ENCODE measurements at regions not wholly inside any gene's neighbourhood (a gene's known extent, or its start where the extent isn't known, plus 50 kb on each side); places are given as distances from the start of the nearest gene placed in this dataset.

GRCh38 chr14:81716953-81717352 is 183.3 kb upstream of the SEL1L start:
- Mint-ChIP-seq H3K27ac (no peak overlapping the region), H3K4me3 (no peak overlapping the region), H3K27me3 (no peaks in the 10 kb centered on the region), H3K36me3 (ENCODE audit: low read depth) (no peaks in the 10 kb centered on the region), H3K4me1 (no peaks in the 10 kb centered on the region), H3K9me3 (ENCODE audit: low read depth) (peaks cover 2% of the 10 kb centered on the region)
- DNase-seq: no peak
- CTCF ChIA-PET: no interaction called here
- POLR2A ChIA-PET: no interaction called here
- no peak for ATAC-seq
- intact Hi-C loops (cut with DNase I, micrococcal nuclease): no loop called here

DNA sequence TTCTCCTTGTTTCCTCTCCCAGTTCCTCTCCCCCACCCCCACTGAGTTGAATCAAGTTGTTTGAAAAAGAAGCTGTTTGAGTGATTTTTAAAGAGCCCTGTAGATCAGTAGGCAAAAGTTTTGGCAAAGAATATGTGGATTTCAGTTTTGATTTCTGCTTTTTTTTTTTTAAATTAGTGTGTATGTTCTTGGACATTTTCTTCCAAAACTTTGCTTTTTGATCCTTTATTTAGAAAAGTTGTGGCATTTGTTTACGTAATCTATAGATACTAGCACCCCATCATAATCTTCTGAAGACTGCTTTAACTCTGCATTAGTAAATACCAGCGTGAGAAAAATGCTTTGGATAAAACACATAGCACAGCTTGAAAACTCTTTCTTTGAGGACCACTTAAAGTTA is 190.3 kb upstream of the SEL1L start:
- CTCF ChIA-PET: interaction anchor here (1.3 kb wide), 1 partner anchor 12 kb away, joined by 3 read pairs; no protein-coding TSS in a partner anchor
- H3K27ac Mint-ChIP-seq: no peak overlapping the region

GRCh38 chr14:81727218-81727617 is 193.6 kb upstream of the SEL1L start:
- Mint-ChIP-seq H3K4me3 (no peak overlapping the region), H3K27ac (no peak overlapping the region), H3K9me3 (ENCODE audit: low read depth) (no peaks in the 10 kb centered on the region), H3K36me3 (ENCODE audit: low read depth) (no peaks in the 10 kb centered on the region), H3K4me1 (no peaks in the 10 kb centered on the region), H3K27me3 (peaks cover 2% of the 10 kb centered on the region)
- ChIA-PET POLR2A (no interaction called here), CTCF (no interaction called here)
- ATAC-seq: no peak
- no peak for DNase-seq
- intact Hi-C loops (cut with DNase I, micrococcal nuclease): no loop called here

More for the DNA sequence above, 190.3 kb upstream of the SEL1L start:
- intact Hi-C loops (cut with DNase I, micrococcal nuclease): no loop called here
- H3K36me3 Mint-ChIP-seq (ENCODE audit: low read depth): no peaks in the 10 kb centered on the region
- H3K9me3 Mint-ChIP-seq (ENCODE audit: low read depth): no peaks in the 10 kb centered on the region
- POLR2A ChIA-PET: no interaction called here
- ATAC-seq: no peak
- no peak overlapping the region for H3K4me3 Mint-ChIP-seq
- H3K4me1 Mint-ChIP-seq: no peaks in the 10 kb centered on the region
- peaks cover 2% of the 10 kb centered on the region for H3K27me3 Mint-ChIP-seq
- DNase-seq: no peak

- no peaks in the 10 kb centered on the region for H3K4me1 Mint-ChIP-seq
- H3K27me3 Mint-ChIP-seq: peaks cover 2% of the 10 kb centered on the region
These were observed 194.8 kb upstream of the SEL1L start for GRCh38 chr14:81728447-81728846.

GRCh38 chr14:81729622-81730021 is 196.0 kb upstream of the SEL1L start:
- ChIA-PET POLR2A (no interaction called here), CTCF (no interaction called here)
- Mint-ChIP-seq H3K4me1 (no peaks in the 10 kb centered on the region), H3K9me3 (ENCODE audit: low read depth) (no peaks in the 10 kb centered on the region), H3K27me3 (peaks cover 2% of the 10 kb centered on the region), H3K36me3 (ENCODE audit: low read depth) (no peaks in the 10 kb centered on the region), H3K4me3 (no peak overlapping the region), H3K27ac (no peak overlapping the region)
- intact Hi-C loops (cut with DNase I, micrococcal nuclease): no loop called here
- no peak for DNase-seq
- ATAC-seq: no peak

More at GRCh38 chr14:81728447-81728846, 194.8 kb upstream of the SEL1L start:
- intact Hi-C loops (cut with DNase I, micrococcal nuclease): no loop called here
- Mint-ChIP-seq H3K36me3 (ENCODE audit: low read depth) (no peaks in the 10 kb centered on the region), H3K9me3 (ENCODE audit: low read depth) (no peaks in the 10 kb centered on the region), H3K4me3 (no peak overlapping the region), H3K27ac (no peak overlapping the region)
- no peak for DNase-seq
- ChIA-PET POLR2A (no interaction called here), CTCF (no interaction called here)
- ATAC-seq: no peak

DNA sequence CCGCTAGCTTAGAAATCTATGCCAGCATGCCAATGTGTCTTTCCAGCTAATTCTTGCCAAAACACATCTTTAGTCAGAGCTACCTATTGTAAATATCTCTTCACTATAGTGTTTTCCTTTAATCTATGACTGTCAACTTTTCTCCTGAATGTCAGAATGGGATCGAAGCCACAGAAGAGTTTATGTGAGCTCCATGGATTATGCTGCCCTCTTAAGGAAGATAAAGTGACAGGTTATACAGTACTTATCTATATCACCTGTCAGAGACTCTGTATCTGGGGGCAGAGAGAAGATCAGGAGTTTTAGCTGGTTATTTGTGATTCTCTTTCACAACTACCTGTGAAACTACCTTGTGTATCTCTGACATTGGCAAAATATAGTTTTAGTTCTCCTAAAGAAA is 204.3 kb upstream of the SEL1L start:
- DNase-seq (no peak), ATAC-seq (no peak)
- ChIA-PET POLR2A (no interaction called here), CTCF (no interaction called here)
- Mint-ChIP-seq H3K9me3 (ENCODE audit: low read depth) (no peaks in the 10 kb centered on the region), H3K36me3 (ENCODE audit: low read depth) (no peaks in the 10 kb centered on the region), H3K27me3 (no peaks in the 10 kb centered on the region), H3K4me1 (no peaks in the 10 kb centered on the region), H3K27ac (no peak overlapping the region), H3K4me3 (no peak overlapping the region)
- intact Hi-C loops (cut with DNase I, micrococcal nuclease): no loop called here

GRCh38 chr14:81738946-81739659 is 205.4 kb upstream of the SEL1L start:
- ATAC-seq: no peak
- no peak overlapping the region for H3K27ac Mint-ChIP-seq
- intact Hi-C loops (cut with DNase I, micrococcal nuclease): no loop called here
- H3K4me1 Mint-ChIP-seq: no peaks in the 10 kb centered on the region
- ChIA-PET POLR2A (no interaction called here), CTCF (no interaction called here)
- H3K9me3 Mint-ChIP-seq (ENCODE audit: low read depth): no peaks in the 10 kb centered on the region
- H3K27me3 Mint-ChIP-seq: no peaks in the 10 kb centered on the region
- no peak for DNase-seq
- H3K4me3 Mint-ChIP-seq: no peak overlapping the region
- H3K36me3 Mint-ChIP-seq (ENCODE audit: low read depth): no peaks in the 10 kb centered on the region

- H3K9me3 Mint-ChIP-seq (ENCODE audit: low read depth): no peaks in the 10 kb centered on the region
- peaks cover 1% of the 10 kb centered on the region for H3K27me3 Mint-ChIP-seq
- no peak overlapping the region for H3K4me3 Mint-ChIP-seq
- intact Hi-C loops (cut with DNase I, micrococcal nuclease): no loop called here
- no peak for DNase-seq
- H3K36me3 Mint-ChIP-seq (ENCODE audit: low read depth): no peaks in the 10 kb centered on the region
- no peak overlapping the region for H3K27ac Mint-ChIP-seq
- H3K4me1 Mint-ChIP-seq: no peaks in the 10 kb centered on the region
- ChIA-PET CTCF (interaction anchor here (0.6 to 1.1 kb wide), 2 partner anchors 10 to 712 kb away, joined by 3 to 4 read pairs; no protein-coding TSS in a partner anchor), POLR2A (no interaction called here)
- ATAC-seq: no peak
These were observed 210.0 kb upstream of the SEL1L start for GRCh38 chr14:81743605-81744004.

- intact Hi-C loops (cut with DNase I, micrococcal nuclease): no loop called here
- no peaks in the 10 kb centered on the region for H3K36me3 Mint-ChIP-seq (ENCODE audit: low read depth)
- DNase-seq (no peak), ATAC-seq (no peak)
- peaks cover 1% of the 10 kb centered on the region for H3K27me3 Mint-ChIP-seq
- no peaks in the 10 kb centered on the region for H3K4me1 Mint-ChIP-seq
- ChIA-PET CTCF (no interaction called here), POLR2A (no interaction called here)
- no peak overlapping the region for H3K4me3 Mint-ChIP-seq
- no peak overlapping the region for H3K27ac Mint-ChIP-seq
- H3K9me3 Mint-ChIP-seq (ENCODE audit: low read depth): no peaks in the 10 kb centered on the region
These were observed 217.5 kb upstream of the SEL1L start for GRCh38 chr14:81751198-81751597.

GRCh38 chr14:81759541-81759940 is 225.9 kb upstream of the SEL1L start:
- Mint-ChIP-seq H3K27ac (no peak overlapping the region), H3K36me3 (ENCODE audit: low read depth) (no peaks in the 10 kb centered on the region), H3K4me1 (no peaks in the 10 kb centered on the region), H3K27me3 (no peaks in the 10 kb centered on the region), H3K4me3 (no peak overlapping the region), H3K9me3 (ENCODE audit: low read depth) (peaks cover 8% of the 10 kb centered on the region)
- CTCF ChIA-PET: no interaction called here
- intact Hi-C loops (cut with DNase I, micrococcal nuclease): no loop called here
- POLR2A ChIA-PET: no interaction called here
- DNase-seq: no peak
- no peak for ATAC-seq

GRCh38 chr14:81765651-81766275 is 232.1 kb upstream of the SEL1L start:
- CTCF ChIA-PET: no interaction called here

DNA sequence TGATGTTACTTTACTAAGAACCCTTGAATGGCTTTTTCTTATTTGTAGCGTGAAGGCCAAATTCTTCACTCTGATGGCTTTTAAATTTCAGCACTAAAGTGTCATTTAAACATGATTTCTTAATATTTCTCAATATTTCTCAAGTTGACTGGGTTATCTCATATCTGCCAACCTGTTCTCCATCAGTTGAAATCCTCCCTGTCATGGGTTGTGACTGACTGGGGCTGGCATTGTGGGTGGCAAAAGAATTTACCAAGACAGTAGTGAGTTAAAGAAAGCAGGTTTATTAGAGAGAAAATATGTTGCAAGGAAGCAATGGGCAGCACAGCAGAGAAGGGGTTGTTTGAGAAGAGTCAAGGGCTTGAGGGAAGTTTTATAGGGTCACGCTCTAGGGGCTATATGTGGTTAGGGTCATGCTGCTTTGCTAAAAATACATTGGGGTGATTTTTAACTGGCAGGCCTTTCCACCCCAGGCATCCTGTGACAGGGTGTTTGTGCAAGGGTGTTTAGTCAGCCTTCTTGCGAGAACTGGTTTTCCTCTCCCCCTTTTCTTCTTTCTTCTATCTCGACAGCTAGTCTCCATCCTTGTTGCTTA is 232.8 kb upstream of the SEL1L start:
- intact Hi-C loops (cut with DNase I, micrococcal nuclease): no loop called here
- Mint-ChIP-seq H3K4me1 (no peaks in the 10 kb centered on the region), H3K27ac (no peak overlapping the region), H3K4me3 (no peak overlapping the region), H3K36me3 (ENCODE audit: low read depth) (no peaks in the 10 kb centered on the region), H3K27me3 (no peaks in the 10 kb centered on the region), H3K9me3 (ENCODE audit: low read depth) (no peaks in the 10 kb centered on the region)
- ATAC-seq (no peak), DNase-seq (no peak)
- ChIA-PET POLR2A (no interaction called here), CTCF (no interaction called here)

More at GRCh38 chr14:81765651-81766275, 232.1 kb upstream of the SEL1L start:
- no peaks in the 10 kb centered on the region for H3K4me1 Mint-ChIP-seq
- H3K9me3 Mint-ChIP-seq (ENCODE audit: low read depth): no peaks in the 10 kb centered on the region
- no peak for DNase-seq
- H3K27ac Mint-ChIP-seq: no peak overlapping the region
- no peak overlapping the region for H3K4me3 Mint-ChIP-seq
- ATAC-seq: no peak
- POLR2A ChIA-PET: no interaction called here
- no peaks in the 10 kb centered on the region for H3K36me3 Mint-ChIP-seq (ENCODE audit: low read depth)
- H3K27me3 Mint-ChIP-seq: no peaks in the 10 kb centered on the region
- intact Hi-C loops (cut with DNase I, micrococcal nuclease): no loop called here
